SIG-M5 treated with dmso at 0.1 percent for 504 hours (cell line): ENCODE measurements at regions not wholly inside any gene's neighbourhood (a gene's known extent, or its start where the extent isn't known, plus 50 kb on each side); places are given as distances from the start of the nearest gene placed in this dataset.

Experiments
- DNase-seq: peaks from one replicate; lab custom pipeline; 2025; ENCODE audit not compliant: unreplicated experiment; lab: John Stamatoyannopoulos, UW

- DNase-seq, result no peak
These were observed 61.5 kb upstream of the HEPHL1 start for GRCh38 chr11:93959663-93960062.

DNA sequence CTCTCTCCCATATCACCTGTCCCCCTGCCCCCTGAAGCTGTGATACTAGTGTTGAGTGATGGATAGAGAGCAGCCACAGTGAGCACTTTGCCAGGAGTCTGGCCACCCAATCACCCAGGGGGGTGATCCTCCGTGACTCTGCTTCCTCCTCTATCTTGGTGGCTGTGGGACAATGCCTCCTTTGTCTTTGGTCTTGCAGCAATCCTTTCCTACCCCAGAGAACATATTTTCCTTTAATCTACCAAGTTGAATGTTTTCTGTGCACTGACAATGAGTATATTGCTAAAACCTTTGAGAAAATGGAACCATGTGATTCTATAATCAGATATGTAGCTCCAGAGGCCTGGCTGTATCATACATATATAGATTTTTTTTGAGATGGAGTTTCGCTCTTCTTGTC, 58.1 kb upstream of the HEPHL1 start:
- no peak for DNase-seq

DNA sequence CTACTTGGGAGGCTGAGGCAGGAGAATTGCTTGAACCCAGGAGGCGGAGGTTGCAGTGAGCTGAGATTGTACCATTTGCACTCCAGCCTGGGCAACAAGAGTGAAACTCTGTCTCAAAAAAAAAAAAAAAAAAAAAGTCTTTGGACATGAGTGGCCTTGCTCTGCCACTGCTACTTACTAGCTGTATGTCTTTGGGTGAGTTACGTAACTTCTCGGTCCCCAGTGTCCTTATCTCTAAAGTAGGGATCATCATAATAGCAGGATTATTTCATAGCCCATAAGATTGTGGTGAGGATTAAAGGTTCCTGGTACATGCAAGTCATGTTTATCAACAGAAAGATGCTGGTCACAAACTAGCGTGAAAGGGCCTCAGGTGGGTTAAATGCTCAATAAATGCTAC, 53.9 kb upstream of the HEPHL1 start:
- DNase-seq, result no peak

DNA sequence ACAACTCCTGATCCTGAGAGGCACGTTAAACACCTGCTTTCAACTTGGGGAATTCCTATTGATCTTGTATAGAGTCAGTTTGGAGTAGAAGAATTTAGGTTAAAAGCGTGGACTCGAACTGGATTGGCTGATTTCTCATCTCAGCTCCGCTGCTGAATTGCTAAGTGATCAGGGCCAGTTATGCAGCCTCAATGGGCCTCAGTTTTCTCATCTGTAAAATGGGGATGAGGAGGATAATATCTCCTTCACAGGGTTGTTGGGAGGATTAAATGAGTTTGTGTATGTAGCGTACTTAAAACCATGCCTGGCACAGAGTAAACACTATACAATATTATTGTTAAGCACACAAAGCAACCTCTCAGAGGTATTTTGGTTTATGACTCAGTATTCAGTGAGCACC, 53.2 kb upstream of the HEPHL1 start:
- DNase-seq, result no peak

DNA sequence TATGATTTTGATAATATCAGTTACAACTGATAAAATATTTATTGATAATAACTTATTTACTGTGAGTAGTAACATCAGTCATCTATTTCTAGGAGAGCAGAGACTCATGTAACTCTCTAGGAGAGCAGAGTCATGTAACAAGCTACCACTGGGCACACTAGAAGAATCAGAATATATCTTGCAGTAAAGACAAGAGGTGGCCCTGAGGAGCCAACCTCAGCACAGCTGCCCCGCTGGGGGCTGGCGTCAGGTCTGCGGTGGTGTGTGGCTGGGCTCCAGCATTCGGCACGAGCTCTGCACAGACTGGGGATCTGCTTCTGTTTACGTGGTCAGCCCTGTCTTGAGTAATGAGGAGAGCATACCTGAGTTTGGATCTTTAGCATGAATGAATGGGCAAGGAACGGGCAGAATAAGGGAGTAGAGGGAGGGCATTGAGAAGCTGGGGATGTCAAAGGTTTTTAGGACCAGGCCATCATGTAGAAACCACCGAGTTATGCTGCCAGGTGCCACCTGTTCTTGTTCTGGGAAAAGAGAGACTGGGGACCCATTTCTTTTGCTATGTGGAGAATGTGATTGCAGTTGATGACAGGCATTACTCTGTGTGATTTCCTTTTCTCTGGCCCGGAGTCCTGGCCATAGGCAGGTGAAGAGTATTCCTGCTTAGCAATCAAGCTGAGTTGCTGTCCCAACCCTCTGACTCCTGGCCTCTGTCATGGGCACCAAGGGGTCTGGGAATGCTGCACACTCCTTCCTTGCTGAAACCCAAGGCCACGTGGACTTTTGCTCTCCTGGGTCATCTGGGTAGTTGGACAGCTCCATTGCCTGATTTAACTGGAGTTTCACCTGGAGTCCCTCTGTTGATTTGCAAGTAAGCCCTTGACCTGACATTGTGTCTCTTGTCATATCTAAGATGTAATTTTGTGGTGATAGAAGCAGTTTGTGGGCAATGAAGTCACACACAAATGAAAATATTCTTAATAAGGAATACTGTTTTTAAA, 50.9 kb upstream of the HEPHL1 start:
- DNase-seq, result no peak
